ENCODE measurements at regions not wholly inside any gene's neighbourhood (a gene's known extent, or its start where the extent isn't known, plus 50 kb on each side); places are given as distances from the start of the nearest gene placed in this dataset.

- Histone ChIP-seq H3K14ac (ENCODE audit: insufficient read length) (no peak overlapping the region), H3K27me3 (replicated peaks in 1 of 4; ENCODE audit: control insufficient read depth in 3 of 4, extremely low read depth in 1 of 4, insufficient read depth in 3 of 4, low read length in 3 of 4) (no peaks in the 10 kb centered on the region), H3K4me3 (ENCODE audit: extremely low read depth in 1 of 4, insufficient read depth in 2 of 4, low read depth in 3 of 4, low read length in 4 of 4) (no peak overlapping the region), H4K5ac (ENCODE audit: insufficient read length, low read depth, low read length) (no peak overlapping the region), H3K36me3 (ENCODE audit: control insufficient read depth in 2 of 4, insufficient read depth in 4 of 4, low read length in 3 of 4) (no peaks in the 10 kb centered on the region), H3K18ac (ENCODE audit: extremely low read depth, low read length) (no peak overlapping the region), H3K56ac (replicated peaks; ENCODE audit: insufficient read length, low read depth, low read length) (no peak overlapping the region), H3K79me2 (ENCODE audit: control insufficient read depth in 1 of 2, insufficient read depth in 2 of 2, low read length in 2 of 2) (no peaks in the 10 kb centered on the region), H3K9ac (replicated peaks in 1 of 4; ENCODE audit: extremely low read depth in 1 of 4, low read depth in 3 of 4, low read length in 3 of 4) (no peak overlapping the region), H4K20me1 (replicated peaks in 1 of 2; ENCODE audit: control insufficient read depth in 1 of 2, insufficient read depth in 2 of 2, low read length in 2 of 2) (no peaks in the 10 kb centered on the region), H2BK15ac (ENCODE audit: low read length) (no peak overlapping the region), H3K4me1 (replicated peaks in 1 of 4; ENCODE audit: control insufficient read depth in 3 of 4, insufficient read depth in 4 of 4, low read length in 3 of 4) (no peaks in the 10 kb centered on the region), H4K91ac (replicated peaks; ENCODE audit: insufficient read length, low read length) (no peak overlapping the region), H3K4me2 (ENCODE audit: insufficient read depth in 1 of 2, low read depth in 2 of 2, low read length in 2 of 2) (no peak overlapping the region), H2BK120ac (replicated peaks; ENCODE audit: low read depth, low read length) (no peak overlapping the region), H3K9me3 (ENCODE audit: insufficient read depth in 2 of 2, low read depth in 1 of 2, low read length in 1 of 2) (no peaks in the 10 kb centered on the region), H4K8ac (ENCODE audit: extremely low read depth, insufficient read depth, low read length) (no peak overlapping the region), H3K23me2 (ENCODE audit: low read depth, low read length) (no peaks in the 10 kb centered on the region), H3K4ac (replicated peaks; ENCODE audit: insufficient read length, low read depth, low read length) (no peak overlapping the region), H2AK5ac (ENCODE audit: low read depth, low read length) (no peak overlapping the region), H3K79me1 (ENCODE audit: low read depth, low read length) (no peaks in the 10 kb centered on the region), H2BK5ac (ENCODE audit: low read depth, low read length) (no peak overlapping the region), H3K23ac (ENCODE audit: insufficient read length) (no peak overlapping the region), H2BK20ac (ENCODE audit: low read length) (no peak overlapping the region), H2AFZ (ENCODE audit: low read length) (no peak overlapping the region), H3K27ac (ENCODE audit: low read depth, low read length) (no peak overlapping the region), H2BK12ac (ENCODE audit: low read depth, low read length) (no peak overlapping the region)
- FAIRE-seq (no peak), DNase-seq (ENCODE audit: low read depth in 1 of 2, low spot score in 2 of 2) (no peak)
- 86 to 95% methylated on average over 1 of the region's 1 CpG for WGBS, 2 experiments (ENCODE audit: extremely low coverage in 1 of 2, insufficient coverage in 1 of 2, insufficient read length in 1 of 2, insufficient replicate concordance in 2 of 2, low coverage in 1 of 2, low lambda C conversion rate in 2 of 2, missing lambda C conversion rate in 1 of 2)
- ChIA-PET POLR2A (ENCODE audit: partially characterized antibody) (no interaction called here), CTCF (ENCODE audit: partially characterized antibody) (no interaction called here)
- no peak for TF ChIP-seq ZNF274 (IDR thresholded peaks at IDR 0.05; ENCODE audit: borderline replicate concordance, extremely low read depth, low read length)
- TF ChIP-seq KDM1A (IDR thresholded peaks at IDR 0.05; ENCODE audit: borderline replicate concordance, low read length), result no peak
- TF ChIP-seq BCL11A (IDR thresholded peaks at IDR 0.05; ENCODE audit: low read depth in 2 of 2, low read length in 2 of 2), result no peak
- no peak for TF ChIP-seq CBX5 (IDR thresholded peaks at IDR 0.05; ENCODE audit: low read depth, low read length)
- TF ChIP-seq TEAD4 (IDR thresholded peaks at IDR 0.05; ENCODE audit: low read depth, low read length), result no peak
- no peak for TF ChIP-seq ATF3 (IDR thresholded peaks at IDR 0.05; ENCODE audit: insufficient read depth, low read depth, low read length)
- TF ChIP-seq BACH1 (IDR thresholded peaks at IDR 0.05; ENCODE audit: low read length), result no peak
- TF ChIP-seq SIX5 (IDR thresholded peaks at IDR 0.05; ENCODE audit: low read depth, low read length), result no peak
These were observed 222.0 kb downstream of the TJP1 start for GRCh38 chr15:29600262-29600661.

Measured in H1 (cell line).